Kidney capillary endothelial cell (primary cell): ENCODE measurements at regions not wholly inside any gene's neighbourhood (a gene's known extent, or its start where the extent isn't known, plus 50 kb on each side); places are given as distances from the start of the nearest gene placed in this dataset.

ENCODE experiments used
- DNase-seq: peaks from one replicate; pipeline ENCODE4 v3.0.0-alpha.2; 2018; ENCODE audit warnings: low spot score

DNA sequence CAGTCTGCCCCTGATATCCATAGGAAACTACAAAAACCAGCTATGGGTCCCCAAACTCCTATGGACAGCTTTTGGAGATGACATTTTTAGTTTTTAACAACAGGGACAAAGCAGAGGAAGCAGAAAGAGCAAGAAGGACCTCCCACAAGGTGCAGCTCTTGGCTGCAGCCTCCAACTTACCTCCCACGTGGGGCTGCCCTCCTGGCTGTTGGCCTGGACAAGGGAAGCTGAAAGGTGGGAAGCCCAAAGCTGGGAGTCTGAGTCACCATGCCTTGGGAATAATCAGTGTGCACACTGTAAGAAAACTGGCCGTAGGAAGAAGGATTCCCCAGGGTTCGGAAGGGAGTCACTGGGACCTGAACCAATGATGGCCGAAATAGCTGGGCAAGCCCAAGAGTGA lies 51.8 kb upstream of the PAX1 start:
- no peak for DNase-seq

- no peak for DNase-seq
Measured at GRCh38 chr20:21643417-21643816, 62.0 kb upstream of the PAX1 start.

- no peak for DNase-seq
Measured at GRCh38 chr20:21640556-21640955, 64.9 kb upstream of the PAX1 start.

DNA sequence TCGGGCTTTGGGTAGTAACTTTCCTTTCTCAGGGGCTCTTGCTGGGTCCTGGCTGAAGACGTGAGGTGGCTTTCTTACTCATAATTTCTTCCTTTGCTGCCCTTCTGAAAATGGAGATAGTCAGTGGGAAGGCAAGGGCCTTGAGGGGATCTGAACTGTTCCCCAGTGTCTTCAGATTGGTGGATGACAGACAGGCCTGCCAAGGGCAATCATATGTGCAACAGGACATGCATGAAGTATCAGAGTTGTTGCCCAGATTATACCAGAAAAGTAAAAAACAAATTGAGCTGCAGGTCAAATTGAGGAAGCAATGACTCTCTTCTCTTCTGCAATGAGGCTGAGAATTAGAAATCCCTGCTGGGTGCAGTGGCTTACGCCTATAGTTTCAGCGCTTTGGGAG lies 71.6 kb upstream of the PAX1 start:
- DNase-seq: no peak

DNA sequence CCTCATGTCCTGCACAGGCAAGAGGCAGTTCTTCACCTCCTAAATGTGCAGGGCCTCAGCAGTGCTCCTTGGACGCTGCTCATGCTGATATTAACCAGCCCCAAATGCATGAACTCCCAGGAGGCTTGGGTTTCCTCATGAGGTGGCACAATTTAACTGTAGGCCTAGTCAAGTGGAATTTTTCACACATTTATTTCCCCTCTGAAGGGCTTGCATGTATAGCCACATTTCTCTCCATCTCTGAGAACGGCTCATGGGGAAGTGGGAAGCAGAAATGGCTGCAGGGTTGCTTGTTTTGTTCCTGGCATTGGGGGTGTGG lies 72.8 kb upstream of the PAX1 start:
- DNase-seq: no peak

GRCh38 chr20:21632031-21632734 lies 73.3 kb upstream of the PAX1 start:
- DNase-seq: no peak

DNA sequence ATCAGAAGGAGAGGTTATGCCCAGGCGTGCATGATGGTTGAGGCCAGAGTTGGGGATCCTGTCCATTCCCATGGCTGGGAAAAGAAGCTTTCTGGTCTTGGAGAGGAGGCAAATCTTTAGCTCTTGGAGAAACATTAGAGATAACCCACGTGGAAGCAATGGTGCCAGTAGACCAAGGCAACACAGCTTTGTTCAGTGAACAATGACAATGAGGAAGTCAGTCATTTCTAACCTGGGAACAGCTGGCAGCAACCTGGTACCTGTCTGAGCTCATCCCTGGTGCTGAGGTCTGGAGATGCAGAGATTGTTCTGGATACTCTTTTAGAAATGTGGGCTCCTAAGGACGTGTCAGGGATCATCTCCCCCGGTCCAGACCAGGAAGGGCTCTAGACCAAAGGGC lies 76.7 kb upstream of the PAX1 start:
- DNase-seq: no peak

- no peak for DNase-seq
Measured at GRCh38 chr20:21623781-21624094, 81.7 kb upstream of the PAX1 start.

DNA sequence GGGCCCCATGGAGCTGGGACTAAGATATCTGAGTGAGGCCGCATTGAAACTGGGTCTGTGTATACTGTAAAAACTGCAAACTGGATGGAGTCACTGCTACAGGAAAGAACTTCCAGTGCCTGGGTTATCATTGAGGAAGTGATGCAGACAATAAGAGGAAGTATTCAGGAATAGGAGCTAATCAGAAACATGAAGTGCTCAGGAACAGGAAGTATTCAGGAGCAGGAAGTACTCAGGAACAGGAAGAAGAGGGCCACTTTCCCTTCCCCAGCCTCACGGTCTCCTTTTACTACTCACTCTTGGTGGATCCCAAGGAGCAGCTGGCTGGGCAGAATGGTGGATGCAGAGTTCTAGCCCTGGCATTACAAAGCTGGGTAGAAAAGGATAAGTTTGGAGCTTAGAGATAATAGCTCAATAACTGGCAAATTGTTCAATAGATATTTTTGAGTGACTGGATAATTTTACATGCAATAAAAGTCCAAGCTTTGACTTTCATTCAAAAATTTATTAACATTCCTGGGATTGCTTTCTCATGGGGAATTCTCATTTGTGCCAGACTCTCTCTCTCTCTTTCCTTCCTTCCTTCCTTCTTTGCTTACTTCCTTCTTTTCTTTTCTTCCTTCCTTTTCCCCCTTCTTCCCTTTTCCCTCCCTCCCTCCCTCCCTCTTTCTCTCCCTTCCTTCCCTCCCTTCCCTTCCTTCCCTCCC lies 82.2 kb upstream of the PAX1 start:
- DNase-seq: no peak

DNA sequence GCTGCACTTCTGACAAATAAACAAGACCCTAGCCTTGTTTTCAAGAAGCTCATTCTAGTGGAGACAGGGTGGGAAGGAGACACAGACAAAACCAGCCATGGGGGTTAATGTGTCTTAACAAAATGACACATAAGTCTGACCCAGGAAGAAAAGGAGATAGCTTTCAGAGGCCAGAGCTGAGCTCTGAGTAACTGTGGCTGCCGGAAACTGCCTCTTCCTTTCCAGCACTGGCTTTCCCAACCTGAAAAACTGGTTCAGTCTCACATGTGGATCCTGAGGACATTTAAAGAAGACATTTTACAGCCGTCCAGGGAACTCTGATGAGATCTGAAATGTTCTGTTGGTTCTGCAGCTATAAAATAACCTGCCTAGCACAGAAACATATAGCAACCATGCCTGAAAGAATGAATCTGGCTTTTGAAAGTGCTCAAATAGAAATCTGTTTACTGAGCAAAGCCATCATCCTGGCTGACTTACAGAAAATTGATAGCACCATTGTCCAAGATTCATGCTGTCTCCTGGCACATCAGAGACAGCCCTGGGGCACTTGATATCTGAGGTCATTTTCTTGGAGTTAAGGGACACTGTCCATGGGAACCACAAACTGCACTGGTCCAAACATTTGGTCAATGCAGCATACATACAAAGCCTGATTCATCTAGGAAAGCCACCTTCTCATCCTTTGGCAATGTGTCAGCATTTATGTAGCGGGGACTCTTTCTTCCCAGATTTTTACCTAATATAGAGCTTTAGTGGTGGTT lies 83.2 kb upstream of the PAX1 start:
- no peak for DNase-seq

- DNase-seq: no peak
Measured at GRCh38 chr20:21618759-21619416, 86.6 kb upstream of the PAX1 start.

GRCh38 chr20:21615617-21616080 lies 89.8 kb upstream of the PAX1 start:
- peak; percentile 39 for DNase-seq

DNA sequence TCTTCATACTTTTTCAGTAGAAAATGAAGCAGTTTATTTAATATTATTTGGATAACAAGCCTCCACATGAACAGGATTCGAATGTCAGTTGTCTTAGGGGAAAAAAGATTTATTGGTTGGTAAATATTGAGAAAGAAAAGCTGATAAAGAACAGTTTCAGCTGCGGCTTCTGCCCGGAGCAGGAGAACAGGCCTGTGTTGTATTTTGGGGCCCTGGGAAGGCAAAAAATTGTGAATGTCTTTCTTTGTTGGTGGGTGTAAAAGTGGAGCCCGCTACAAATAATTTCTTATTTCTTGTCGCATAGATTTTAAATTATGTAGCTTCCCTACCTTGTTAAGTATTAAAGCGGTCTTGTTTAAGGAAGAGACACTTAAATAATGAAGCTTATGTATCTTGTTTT lies 90.5 kb upstream of the PAX1 start:
- DNase-seq: no peak

DNA sequence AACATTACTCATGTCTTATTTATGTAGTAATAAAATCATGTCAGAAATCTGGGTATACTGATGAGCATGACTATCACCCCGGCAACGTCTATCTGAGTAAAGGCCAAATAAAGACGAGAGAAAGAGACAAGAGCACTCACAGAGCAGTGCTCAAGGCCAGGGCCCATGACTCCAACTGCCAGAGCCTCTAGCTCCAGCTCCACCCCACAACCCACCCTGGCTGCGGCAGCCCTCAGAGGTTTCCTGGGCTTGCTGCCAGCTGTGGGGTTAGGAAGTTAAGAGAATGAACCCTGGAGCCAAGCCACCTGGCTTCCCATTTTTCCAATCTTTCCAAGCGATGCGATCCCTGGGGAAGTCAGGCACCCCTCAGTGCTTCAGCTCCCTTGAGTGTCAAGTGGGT lies 92.0 kb upstream of the PAX1 start:
- no peak for DNase-seq

GRCh38 chr20:21609981-21610380 lies 95.5 kb upstream of the PAX1 start:
- DNase-seq: no peak

DNA sequence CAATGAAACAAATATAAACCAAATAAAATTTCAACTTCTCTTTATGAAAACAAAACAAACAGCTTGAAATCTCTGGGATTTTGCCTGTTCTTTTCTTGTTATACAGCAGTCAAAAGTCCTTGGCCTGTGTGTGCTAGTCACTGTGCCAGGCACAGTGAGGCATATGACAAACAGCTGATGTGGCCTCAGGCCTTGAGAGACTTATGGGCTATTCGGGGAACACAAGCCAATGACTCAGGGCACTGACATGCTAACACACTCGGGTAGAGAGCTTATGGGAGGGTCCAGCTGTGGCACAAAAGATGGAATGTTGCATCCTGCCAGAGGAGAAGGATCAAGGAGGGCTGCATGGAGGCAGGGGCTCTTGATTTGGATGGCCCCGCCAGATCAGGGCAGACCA lies 95.4 kb upstream of the NKX2-2 start:
- no peak for DNase-seq

- no peak for DNase-seq
Measured at GRCh38 chr20:21608777-21609176, 94.9 kb upstream of the NKX2-2 start.

DNA sequence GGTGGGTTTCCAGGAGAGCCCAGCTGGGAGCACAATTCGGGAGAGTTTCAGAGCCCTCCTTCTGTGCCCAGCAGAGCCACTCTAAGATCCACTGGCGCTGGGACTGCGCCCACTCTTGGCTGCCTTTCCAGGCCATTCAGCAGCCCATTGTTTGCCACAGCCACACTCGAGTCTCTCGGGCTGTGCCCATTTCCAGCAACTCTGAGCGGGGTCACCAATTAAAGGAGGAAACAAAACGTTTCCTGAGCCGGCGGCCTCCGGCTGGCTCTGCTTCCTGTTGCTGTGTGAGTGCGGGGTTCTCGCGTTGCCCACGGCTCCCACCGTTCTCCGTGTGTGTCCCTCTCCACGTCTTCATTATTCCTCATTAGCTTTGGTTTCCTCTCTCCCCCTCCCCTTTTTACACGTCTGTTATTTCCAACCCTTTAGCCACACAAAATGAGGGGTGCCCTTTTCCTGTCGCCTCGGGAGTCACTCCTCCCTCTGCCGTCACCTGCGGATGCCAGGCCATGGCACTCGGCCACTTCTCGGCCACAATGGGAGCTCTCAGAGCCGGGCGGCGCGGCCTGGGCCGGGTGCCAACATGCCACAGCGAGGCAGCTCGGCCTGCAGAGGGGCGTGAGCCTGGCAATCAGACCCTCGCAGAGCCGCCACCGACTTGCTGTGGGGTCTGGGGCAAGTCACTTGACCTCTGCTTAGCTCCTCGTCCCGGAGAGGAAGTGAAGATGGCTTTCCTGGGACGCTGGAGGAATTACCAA lies 94.3 kb upstream of the NKX2-2 start:
- DNase-seq: no peak

DNA sequence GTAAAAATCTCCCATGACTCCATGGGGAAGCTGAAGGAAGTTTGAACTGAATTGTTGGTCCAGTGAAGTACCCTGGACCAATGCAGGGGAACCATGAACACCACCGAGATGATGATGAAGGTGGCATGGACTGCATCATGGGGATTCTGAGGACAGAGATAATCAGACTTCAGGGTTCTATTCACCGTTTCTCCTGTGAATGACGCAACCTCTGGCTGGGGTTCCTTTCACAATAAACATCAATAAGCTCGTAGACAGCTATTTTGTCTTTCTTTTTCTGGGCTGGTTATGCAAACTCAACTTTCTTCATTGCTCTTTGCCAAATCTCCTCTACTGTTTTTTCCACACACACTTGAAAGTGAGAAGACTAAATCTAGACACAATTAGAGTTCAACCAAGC lies 87.9 kb upstream of the NKX2-2 start:
- no peak for DNase-seq

- no peak for DNase-seq
Measured at GRCh38 chr20:21586682-21587081, 72.8 kb upstream of the NKX2-2 start.

GRCh38 chr20:21583486-21584168 lies 69.8 kb upstream of the NKX2-2 start:
- no peak for DNase-seq

- DNase-seq: no peak
Measured at GRCh38 chr20:21577551-21577950, 63.7 kb upstream of the NKX2-2 start.
